ENCODE measurements at regions not wholly inside any gene's neighbourhood (a gene's known extent, or its start where the extent isn't known, plus 50 kb on each side); places are given as distances from the start of the nearest gene placed in this dataset.
"Not testable (repeated sequence)": the region's sequence is repeated elsewhere in the genome, so short reads cannot be mapped to it uniquely, and the experiment has no call there.

DNA sequence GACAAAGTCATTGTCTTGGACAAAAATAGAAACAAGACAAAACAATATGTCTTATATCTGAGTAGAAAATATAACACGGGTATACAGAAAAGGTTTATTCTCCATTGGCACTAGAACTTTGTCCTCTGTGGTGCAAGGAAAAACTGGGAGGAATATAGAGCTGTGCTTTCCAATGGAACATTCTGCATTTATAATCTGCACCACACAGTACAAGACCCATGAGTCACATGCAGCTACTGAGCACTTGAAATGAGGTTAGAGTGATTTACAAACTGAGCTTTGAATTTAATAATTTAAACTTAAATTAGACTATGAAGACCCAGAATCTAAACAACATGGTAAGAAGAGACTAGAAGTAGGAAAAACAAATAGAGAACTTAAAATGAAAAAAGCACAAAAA, 86.1 kb downstream of the RAP2A start:
- no peak for DNase-seq
- in situ Hi-C loops (cut with MboI; ENCODE audit: low pct_unique_long_range_greater_than_20kb, low sequenced_read_pairs) = no loop called here

DNA sequence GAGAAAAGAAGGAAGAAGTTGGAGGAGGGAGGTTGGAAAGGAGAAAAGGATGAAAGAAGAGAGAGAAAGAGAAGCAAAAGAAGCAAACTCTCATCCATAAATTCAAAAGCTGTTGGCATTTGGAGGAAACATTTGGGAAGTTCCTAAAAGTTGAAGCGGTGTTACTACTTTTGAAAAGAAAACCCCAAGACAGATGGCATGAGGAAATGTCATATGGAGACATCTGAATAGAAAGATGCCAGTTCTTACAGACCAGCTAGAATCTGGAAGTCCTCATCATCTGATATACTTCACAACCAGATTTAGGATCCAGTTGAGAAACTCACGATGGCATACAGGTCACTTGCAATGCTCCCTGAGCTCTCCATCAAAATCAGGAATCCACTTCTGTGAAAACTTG, 86.9 kb downstream of the RAP2A start:
- DNase-seq = no peak
- in situ Hi-C loops (cut with MboI; ENCODE audit: low pct_unique_long_range_greater_than_20kb, low sequenced_read_pairs) = no loop called here

DNA sequence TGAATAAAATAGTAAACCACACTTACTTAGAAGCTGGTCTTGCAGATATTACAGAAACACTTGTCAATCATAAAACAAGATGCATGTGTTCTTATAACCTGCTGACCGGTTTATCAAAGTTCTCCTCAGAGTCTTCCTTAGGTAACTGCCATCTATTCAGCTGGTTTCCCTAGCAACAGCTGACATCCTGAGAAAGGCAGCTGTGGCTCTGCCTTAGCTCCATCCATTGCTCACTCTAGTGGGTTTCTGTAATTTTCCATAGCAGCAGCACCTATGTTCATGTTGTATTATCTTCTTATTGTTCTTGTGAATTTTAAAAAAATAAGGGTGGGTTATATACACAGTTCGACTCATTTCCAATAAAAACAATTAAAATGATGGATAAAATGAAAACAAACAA, 87.8 kb downstream of the RAP2A start:
- in situ Hi-C loops (cut with MboI; ENCODE audit: low pct_unique_long_range_greater_than_20kb, low sequenced_read_pairs) = no loop called here
- no peak for DNase-seq

DNA sequence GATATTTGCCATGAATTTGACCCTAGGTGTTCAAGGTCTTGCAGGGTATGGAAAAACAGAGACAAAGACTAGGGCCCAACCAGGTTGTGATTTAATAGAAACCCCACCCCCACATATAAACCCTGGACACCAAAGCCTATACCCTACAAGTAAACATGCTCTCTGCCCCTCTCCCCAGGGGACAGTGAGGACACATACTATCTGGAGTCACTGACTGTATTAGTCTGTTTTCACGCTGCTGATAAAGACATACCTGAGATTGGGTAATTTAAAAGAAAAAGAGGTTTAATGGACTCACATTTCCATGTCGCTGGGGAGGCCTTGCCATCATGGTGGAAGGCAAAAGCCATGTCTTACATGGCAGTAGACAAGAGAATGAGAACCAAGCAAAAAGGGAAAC, 88.3 kb downstream of the RAP2A start:
- no peak for DNase-seq
- in situ Hi-C loops (cut with MboI; ENCODE audit: low pct_unique_long_range_greater_than_20kb, low sequenced_read_pairs) = no loop called here

DNA sequence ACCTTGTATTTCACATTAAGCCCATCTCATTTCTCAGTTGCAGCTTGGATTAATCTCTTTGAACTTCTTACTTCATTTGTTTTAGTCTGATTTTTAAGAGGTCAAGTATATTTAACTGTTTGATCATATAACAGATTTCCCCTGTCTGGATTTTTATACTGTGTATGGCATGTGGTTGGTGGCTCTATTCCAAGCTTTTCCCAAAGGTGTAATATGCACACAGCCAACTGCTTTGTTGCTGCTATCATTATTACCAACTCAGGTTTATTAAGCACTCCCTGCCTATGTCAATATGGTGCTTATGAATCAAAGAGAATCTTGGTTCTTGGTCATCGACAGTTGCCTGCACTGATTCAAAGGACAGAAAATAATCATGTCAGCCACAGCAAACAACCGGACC, 92.6 kb downstream of the RAP2A start:
- in situ Hi-C loops (cut with MboI; ENCODE audit: low pct_unique_long_range_greater_than_20kb, low sequenced_read_pairs) = no loop called here
- DNase-seq = no peak

DNA sequence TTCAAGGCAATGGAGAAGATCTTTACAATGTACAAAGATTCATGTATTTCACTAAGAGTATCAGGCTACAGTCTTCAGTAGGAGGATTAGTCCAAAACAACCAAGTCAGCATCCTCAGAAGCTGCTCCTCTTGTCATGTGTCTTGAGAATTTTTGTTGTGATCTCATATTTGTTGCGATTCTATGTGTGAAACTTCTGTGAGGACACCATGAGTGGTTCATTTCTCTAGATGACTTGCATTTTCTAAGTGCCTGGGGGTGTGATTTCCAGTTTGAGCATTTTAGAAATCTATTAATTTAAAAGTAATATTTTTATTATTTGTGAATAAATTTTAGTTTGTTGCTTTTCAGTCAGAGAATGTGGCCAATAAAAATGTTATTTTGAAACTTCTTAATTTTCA, 94.5 kb downstream of the RAP2A start:
- DNase-seq = no peak
- in situ Hi-C loops (cut with MboI; ENCODE audit: low pct_unique_long_range_greater_than_20kb, low sequenced_read_pairs) = no loop called here

DNA sequence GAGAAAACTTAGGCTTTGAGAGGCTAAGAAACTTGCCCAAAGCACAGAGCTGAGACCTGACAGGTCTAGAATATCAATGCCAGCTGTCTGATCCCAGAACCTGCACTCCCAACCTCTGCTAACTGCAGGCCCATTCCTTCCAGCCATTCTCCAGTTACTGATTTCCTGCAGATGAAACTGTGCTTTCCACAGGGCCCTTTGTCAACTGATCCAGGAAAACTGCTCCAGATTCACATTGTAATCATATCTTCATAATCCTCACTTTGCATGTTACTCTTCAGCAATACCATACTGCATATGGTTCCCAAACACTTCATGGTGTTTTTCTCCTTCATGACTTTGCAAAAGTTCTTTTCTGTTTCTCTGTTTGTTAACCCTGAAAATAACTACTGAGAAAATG, 100.6 kb downstream of the RAP2A start:
- in situ Hi-C loops (cut with MboI; ENCODE audit: low pct_unique_long_range_greater_than_20kb, low sequenced_read_pairs) = no loop called here

DNA sequence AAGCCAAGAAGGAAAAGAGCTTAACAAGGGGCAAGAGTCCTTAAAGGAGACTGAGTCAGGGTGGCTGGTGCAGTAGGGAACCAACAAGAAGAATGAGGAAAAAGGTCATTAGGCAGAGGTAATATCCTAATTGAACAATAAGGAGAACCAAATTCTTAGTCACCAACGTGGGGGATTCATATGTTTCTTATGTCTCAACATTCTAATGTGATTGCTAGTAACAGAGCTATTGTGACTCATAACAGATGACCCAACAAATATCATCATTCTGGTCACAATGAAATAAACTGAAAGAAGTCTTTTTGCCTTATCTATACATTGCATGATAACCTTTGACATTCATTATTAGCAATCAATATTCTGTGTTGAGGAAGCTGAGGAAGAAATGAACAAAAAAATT, 101.6 kb downstream of the RAP2A start:
- DNase-seq = no peak
- in situ Hi-C loops (cut with MboI; ENCODE audit: low pct_unique_long_range_greater_than_20kb, low sequenced_read_pairs) = no loop called here

More for the DNA sequence above, 100.6 kb downstream of the RAP2A start:
- DNase-seq = no peak

DNA sequence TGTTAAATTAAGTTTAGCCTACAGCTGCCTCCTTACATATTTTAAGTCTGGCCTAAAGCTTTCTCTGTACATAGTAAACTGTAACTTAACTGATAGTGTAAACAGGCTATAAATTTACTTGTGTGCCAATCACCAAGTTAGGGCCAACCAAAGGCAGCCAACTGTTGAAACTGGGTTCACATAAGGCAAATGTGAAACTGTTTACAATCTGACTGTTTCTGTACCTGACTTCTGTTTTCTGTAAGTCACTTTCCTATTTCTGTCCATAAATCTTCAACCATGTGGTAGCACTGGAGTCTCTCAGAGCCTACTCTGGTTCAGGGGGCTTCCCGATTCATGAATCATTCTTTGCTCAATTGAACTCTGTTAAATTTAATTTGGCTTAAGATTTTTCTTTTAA, 103.1 kb downstream of the RAP2A start:
- no peak for DNase-seq
- in situ Hi-C loops (cut with MboI; ENCODE audit: low pct_unique_long_range_greater_than_20kb, low sequenced_read_pairs) = no loop called here

DNA sequence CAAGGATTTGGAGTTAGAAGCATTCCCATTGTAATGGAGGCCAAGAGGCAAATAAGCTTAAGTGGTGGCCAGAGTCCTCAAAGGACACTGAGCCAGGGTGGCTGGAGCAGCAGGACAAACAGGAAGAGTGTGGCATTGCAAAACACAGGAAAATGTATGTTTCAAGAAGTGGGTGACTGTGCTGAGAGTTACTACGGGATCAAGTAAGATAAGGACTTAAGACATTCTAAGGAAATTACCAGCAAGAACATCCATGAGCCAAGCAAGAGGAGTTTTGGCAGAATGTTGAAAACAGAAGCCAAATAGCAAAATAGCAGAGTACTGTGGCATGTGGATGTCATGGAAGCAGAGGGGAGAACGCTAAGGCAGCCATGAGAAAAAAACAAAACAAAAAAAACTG, 104.2 kb downstream of the RAP2A start:
- no peak for DNase-seq
- in situ Hi-C loops (cut with MboI; ENCODE audit: low pct_unique_long_range_greater_than_20kb, low sequenced_read_pairs) = no loop called here

DNA sequence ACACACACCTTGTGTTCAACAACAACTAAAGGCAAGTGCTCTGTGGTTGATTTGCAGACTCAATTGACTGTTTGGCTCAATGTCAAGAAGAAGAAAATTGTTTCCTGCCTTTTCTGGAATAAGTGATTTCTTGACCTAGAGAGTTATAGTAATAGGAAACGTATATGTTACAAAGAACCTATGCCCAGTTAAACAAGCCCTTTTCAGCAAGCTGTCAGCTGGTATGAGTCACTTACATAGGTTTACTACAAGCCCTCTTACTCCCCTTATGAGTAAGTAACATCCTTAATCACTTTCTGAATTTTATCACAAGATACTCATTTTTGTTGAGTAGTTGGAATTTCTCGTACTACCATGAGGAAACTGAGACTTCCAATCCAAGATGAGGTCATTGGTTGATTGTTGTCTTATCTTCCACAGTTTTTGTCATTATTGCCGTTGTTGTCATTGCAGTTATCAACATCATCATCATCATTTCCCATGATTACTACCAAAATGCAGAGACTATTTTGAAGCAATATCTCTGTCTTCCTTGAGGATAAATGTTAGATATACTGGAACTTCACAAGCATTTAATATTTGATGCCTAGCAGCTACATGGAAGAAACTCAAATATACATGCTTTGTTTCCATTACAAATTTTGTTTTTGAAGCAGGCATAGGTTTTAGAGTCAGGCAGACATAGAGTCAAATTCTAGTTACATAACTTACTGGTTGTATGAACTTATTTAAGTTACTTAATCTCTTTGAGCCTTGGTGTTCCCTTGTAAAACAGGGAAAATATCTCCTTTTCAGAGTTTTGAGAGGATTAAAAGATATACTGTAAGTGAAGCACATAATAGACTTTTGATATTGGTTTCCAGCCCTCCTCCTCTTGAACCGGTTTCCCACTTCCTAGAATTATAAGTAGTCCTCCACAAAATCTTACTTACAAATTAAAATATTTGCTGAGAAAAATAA, 106.0 kb downstream of the RAP2A start:
- DNase-seq = no peak
- in situ Hi-C loops (cut with MboI; ENCODE audit: low pct_unique_long_range_greater_than_20kb, low sequenced_read_pairs) = no loop called here

DNA sequence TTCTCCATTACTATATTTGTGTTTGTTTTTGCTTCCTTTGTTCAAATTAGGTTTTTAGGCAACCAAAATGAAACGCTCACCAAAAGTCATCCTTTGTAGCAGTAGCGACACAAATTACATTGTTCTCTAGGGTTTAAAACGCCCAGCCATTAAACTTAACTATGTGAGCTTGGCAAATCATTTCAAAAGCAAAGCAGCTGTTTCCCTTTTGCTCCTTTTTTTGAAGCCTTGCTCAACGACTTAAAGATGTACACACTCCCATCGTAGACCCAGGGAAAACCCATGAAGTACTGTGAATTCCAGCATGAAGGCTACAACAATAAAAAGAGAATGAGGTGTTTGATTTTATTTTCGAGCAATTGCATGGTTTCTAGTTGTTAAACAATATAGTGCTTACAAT, 106.7 kb downstream of the RAP2A start:
- in situ Hi-C loops (cut with MboI; ENCODE audit: low pct_unique_long_range_greater_than_20kb, low sequenced_read_pairs) = no loop called here
- no peak for DNase-seq

DNA sequence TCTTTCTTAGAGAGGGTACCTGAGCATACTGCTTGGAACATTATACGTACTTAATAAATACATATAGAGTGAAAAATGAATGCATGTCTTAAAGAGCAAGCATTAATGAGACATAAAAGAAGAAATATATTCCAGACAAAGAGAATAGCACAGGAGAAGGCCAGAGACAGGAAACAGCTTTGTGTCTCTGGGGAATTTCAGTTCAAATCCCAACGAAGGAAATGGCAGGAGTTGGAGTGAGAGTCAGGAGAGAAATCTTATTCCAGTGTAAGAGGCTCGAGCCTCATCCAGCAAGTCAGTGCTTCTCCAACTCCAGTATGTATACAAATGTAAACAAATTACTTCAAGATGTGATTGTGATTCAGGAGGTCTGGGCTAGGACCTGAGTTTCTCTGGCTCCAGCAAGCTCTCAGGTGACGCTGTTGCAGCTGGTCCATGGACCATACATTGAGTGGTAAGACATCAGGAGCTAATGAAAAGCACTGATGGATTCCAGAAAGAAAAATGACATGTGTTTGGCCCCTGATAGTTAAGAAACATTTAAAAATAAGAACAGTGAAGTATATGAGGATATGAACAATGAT, 108.2 kb downstream of the RAP2A start:
- in situ Hi-C loops (cut with MboI; ENCODE audit: low pct_unique_long_range_greater_than_20kb, low sequenced_read_pairs) = no loop called here
- DNase-seq = no peak

DNA sequence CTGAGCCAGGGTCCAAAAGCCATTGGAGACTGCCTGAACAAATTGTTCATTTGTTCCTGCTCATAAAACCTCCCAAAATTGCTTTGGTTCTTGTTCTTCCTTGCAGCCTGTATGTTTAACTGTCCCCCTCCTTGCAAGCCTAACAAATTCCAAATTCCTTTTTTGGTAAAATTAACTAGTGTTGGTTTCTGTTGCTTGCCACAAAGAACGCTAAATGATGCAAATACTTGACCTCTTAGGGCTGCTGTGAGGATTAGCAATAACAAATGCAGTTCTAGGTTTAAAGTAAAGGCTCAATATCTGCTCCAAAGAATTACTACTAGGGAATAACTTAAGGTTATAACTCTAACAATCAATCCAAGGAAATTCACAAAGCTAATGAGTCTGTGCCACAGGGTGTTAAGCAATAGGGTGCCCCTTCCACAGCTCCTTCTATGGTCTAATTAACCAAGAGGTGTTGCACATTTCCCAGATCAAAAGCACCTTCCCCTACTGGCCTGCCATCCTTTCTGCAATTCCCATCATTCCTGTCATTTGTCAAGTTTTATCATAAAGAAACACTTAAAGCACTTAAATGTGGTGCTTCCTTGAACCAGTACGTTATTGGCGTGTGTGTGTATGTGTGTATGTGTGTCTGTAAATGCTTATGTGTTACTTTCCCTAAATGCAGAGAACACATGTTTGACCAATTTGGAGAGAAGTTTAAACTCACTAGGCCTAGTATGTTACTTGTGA, 110.2 kb downstream of the RAP2A start:
- in situ Hi-C loops (cut with MboI; ENCODE audit: low pct_unique_long_range_greater_than_20kb, low sequenced_read_pairs) = no loop called here
- no peak for DNase-seq

DNA sequence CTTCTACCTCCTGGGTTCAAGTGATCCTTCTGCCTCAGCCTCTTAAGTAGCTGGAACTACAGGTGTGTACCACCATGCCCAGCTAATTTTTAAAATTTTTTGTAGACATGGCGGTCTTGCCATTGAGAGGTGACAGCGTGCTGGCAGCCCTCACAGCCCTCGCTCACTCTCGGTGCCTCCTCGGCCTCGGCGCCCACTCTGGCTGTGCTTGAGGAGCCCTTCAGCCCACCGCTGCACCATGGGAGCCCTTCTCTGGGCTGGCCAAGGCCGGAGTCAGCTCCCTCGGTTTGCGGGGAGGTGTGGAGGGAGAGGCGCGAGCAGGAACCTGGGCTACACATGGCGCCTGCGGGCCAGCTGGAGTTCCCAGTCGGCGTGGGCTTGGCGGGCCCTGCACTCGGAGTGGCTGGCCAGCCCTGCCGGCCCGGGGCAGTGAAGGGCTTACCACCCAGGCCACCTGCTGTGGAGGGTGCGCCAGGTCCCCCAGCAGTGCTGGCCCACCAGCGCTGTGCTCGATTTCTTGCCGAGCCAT, 111.1 kb downstream of the RAP2A start:
- DNase-seq; in situ Hi-C loops (cut with MboI; ENCODE audit: low pct_unique_long_range_greater_than_20kb, low sequenced_read_pairs): not testable (repeated sequence)

DNA sequence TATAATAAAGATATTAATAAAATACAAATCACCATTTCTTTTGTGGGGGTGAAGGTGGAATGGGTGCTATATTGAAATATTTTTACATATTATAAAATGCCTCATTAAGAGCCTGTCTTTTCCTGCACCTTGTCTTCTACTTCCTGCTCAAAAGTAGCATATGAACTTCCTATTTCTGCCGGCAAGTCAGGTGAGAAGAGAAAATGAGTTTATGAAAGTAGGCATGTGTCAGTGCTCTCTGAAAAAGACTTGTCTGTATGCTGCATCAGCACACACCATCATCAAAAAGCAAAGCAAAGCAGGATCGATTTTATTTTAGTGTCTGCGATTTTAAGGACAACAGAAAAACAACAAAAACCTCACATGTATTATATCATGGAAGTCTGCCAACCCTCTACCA, 114.2 kb downstream of the RAP2A start:
- in situ Hi-C loops (cut with MboI; ENCODE audit: low pct_unique_long_range_greater_than_20kb, low sequenced_read_pairs) = no loop called here
- no peak for DNase-seq

DNA sequence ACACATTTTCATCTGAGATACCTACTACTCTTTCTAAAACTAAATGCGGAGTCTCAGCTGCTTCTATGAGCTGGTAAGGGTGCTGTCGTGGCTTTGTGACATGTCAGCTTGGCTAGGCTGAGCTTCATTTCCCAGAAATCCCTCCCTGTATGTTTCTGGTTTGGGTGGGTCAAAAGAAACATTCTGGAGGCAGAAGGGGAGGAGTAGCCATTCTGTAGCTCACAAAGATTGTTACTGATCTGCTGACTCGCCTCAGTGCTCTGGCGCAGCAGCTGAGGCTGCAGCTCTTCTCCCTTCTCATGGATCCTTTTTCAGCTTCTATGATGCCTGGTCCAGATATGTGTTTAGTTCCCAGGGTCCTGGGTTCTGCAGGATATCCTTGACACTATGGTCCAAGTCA, 114.7 kb downstream of the RAP2A start:
- in situ Hi-C loops (cut with MboI; ENCODE audit: low pct_unique_long_range_greater_than_20kb, low sequenced_read_pairs) = no loop called here
- no peak for DNase-seq

DNA sequence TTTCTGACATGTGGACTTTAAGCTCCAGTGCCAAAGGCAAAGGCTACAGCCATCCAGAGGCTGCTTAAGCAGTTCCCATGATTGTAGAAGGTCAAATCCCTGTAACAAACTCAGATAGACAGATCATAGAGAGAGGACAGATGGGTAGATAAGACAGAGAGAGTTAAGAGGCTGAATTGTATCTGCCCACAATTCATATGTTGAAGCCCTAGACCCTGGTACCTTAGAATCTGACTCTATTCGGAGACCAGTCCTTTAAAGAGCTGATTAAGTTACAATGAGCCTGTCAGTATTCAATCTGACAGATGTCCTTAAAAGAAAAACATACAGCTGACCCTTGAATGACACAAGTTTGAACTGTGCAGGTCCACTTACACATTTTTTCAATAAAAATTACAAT, 115.2 kb downstream of the RAP2A start:
- DNase-seq = no peak
- in situ Hi-C loops (cut with MboI; ENCODE audit: low pct_unique_long_range_greater_than_20kb, low sequenced_read_pairs) = no loop called here

DNA sequence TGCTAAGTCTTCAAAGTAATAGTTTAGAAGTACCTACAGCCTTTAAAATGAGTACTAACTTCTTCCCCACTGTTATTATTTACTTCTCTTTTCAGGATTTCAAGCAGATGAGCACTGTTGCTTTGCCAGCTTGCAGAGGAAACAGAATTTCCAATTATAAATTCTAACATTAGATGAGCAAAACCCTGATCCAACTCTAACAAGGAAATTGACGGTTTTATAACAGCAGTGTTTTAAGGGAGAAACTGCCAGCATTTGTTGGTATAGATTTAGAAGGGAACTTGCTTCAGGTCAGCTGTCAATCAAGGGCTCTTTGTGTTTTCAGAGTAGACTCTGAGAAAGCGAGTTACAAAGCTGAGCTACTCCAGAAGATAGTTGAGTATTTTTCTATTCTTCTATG, 120.5 kb downstream of the RAP2A start:
- DNase-seq = no peak
- in situ Hi-C loops (cut with MboI; ENCODE audit: low pct_unique_long_range_greater_than_20kb, low sequenced_read_pairs) = no loop called here

DNA sequence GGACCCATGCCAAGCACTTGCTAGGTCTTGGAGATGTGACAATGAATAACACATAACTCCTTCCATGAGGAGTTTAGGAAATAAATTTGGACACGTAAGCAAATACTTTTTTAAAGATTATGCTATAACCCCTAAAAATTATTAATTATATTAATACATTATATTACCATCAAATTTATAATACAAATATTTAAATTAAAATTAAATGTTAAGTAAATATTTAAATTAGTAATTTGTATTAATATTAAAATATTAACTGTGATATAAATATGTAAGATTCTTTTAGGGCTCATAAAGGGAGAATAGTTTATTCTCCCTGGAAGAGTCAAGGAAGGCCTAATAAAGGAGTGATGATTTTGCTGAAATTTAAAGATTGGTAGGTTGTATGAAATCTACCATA, 121.1 kb downstream of the RAP2A start:
- in situ Hi-C loops (cut with MboI; ENCODE audit: low pct_unique_long_range_greater_than_20kb, low sequenced_read_pairs) = no loop called here
- no peak for DNase-seq
